GM19463 (cell line): ENCODE measurements at regions not wholly inside any gene's neighbourhood (a gene's known extent, or its start where the extent isn't known, plus 50 kb on each side); places are given as distances from the start of the nearest gene placed in this dataset.

ENCODE experiments used
- ATAC-seq: cut with Tn5 transposase; IDR thresholded peaks from one replicate; pipeline ENCODE4 v1.9.1; 2021; ENCODE audit warnings: mild to moderate bottlenecking, moderate library complexity; ENCODE audit not compliant: unreplicated experiment

DNA sequence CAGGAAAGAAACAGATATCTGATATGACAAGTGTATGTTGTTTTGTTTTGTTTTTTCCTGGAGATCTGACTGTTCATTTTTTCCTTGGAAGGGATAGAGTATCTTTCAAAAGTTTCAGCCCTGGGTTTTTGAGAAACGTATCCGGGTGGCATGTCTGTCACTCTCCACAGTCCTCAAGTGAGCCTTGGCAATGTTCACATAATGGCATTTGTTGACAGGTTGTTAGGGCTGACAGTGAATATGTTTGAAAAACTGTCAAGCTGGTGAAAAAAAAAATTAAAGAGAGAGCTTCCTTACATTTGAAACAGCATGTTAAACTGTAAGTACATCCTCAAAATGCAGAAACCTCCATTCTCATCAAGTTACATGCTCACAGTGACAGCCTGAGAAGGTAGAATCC lies 113.0 kb upstream of the DYNLRB2 start:
- no peak for ATAC-seq

DNA sequence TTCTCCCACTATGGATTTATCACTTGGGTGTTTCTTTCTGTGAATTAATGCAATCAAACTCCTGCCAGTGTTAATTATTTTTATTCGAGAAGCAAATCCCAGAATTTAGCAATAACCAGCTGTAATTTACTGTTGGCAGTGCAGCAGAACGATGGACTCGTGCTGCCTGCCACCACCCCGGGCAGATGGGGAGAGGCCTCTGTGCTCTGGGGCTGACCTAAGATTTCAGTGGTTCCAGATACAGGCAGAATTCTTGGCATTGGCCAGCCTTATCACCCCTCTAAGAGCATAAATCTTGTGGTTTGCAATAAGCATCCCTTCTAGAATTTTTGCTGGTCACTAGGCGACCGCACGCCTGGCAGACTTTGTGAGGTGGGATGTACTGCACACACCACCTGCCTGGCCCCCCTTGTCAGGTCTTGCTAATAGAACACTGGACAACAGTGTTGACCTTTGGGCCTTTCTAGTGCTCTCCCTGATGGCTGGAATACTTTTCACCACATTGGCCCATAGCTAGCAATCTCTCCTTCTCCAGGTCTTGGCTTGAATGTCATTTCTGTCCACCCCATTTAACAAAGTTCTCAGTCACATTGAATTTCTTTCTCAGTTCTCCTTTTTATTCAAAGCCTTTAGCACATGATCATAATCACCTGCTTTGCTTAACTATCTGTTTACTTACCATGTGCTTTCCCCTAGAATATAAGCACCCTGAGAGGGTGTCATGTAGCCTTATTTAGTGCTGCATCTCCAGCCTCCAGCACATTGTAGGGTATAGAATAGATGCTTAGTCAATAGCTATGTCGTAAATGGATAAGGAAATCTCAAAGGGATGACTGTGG lies 122.1 kb upstream of the DYNLRB2 start:
- no peak for ATAC-seq

- no peak for ATAC-seq
Observed at GRCh38 chr16:80417706-80418271, 123.0 kb upstream of the DYNLRB2 start.

DNA sequence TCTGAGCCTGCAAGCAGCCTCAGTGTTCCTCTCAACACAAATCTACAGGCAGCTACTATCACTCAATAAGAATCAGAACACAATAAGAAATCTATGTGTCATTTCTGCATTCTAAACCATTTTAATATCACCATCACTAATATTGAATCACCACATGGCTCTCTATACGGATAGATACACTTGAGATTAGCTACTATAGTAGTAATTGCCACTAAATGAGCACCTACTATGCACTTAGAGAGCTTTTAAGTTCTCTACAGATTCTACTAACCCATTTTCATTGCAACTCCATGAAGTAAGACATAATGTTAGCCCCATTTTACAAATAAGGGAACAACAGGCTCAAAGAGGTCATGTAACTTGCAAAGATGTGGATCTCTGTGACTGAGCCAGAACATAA lies 132.8 kb upstream of the DYNLRB2 start:
- no peak for ATAC-seq

DNA sequence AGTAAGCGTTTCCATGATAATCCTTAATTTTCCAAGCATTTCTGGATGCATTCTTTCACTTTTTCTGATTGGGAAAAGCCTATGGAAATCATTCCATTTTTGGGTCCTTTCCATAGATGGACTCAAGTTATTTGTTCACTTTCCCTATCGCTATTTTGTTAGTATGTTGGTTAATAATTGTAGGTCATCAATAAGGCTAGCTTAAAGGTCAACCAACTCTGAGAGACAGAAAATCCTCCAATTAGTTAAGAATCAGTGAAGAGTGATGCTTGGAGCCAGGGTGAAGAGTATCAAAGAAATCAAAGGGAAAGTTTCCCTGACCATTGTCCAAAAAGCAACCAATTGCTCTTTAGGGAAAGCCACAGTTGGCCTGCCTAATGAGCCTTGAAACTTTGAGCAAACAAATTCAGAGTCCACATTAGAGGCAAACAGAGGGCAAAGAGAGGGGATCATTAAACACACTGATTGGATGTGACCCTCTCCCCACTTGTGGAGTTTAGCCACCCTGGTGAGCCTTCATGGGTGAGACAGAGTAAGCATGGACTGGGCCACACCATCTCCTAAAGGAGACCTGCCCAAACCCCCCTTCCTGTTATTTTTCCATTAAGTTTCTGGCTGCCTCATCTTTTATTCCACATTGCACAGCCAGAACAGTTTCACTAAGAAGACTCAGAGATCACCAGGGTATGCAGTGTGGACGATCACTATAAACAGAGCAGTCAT lies 133.4 kb upstream of the DYNLRB2 start:
- ATAC-seq, result no peak

GRCh38 chr16:80404847-80405246 lies 135.9 kb upstream of the DYNLRB2 start:
- ATAC-seq, result no peak

- no peak for ATAC-seq
Observed at GRCh38 chr16:80403894-80404293, 136.9 kb upstream of the DYNLRB2 start.

- no peak for ATAC-seq
Observed at GRCh38 chr16:80390871-80391489, 149.8 kb upstream of the DYNLRB2 start.

DNA sequence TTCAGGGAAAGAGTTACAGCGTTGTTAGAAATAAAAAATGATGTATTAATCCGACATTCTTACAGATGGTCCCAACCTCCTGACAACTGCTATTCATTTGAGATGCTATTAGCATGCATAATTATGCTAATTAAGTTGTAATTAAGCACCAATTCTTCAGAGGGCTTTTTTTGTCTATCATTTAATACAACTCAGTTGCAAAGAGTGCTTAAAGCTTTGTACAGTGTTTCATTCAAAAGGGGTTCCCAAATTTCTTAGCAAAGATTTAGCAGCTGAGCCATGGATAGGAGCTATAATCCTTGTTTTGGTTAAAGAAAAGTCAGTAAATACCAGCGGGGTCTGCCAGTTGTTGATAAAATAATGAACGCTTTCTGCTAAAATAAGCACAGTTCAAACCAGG lies 150.7 kb upstream of the DYNLRB2 start:
- ATAC-seq, result no peak

- no peak for ATAC-seq
Observed at GRCh38 chr16:80389338-80389737, 151.5 kb upstream of the DYNLRB2 start.

GRCh38 chr16:80387318-80387921 lies 153.4 kb upstream of the DYNLRB2 start:
- no peak for ATAC-seq

GRCh38 chr16:80384862-80385261 lies 155.9 kb upstream of the DYNLRB2 start:
- no peak for ATAC-seq

- no peak for ATAC-seq
Observed at GRCh38 chr16:80380514-80380913, 160.3 kb upstream of the DYNLRB2 start.

GRCh38 chr16:80377096-80377956 lies 163.5 kb upstream of the DYNLRB2 start:
- ATAC-seq, result no peak

DNA sequence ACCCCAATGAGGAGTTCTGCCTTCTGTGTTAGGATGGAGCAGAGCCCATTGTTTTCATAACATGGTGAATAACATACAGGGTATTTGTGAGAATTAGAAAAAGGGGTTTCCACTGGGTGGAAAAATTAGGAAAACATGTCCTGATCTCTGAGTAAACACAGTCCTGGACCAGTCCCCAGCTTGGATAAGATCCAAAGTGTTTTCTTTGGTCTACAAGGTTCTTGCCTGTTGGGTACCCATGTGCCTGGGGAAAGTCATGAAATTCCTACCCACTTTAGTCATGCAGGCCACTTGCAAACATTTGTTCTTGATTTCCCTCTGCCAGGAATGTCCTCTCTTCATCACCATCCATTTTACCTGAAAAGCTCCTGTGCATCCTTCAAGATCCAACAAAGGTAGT lies 164.8 kb upstream of the DYNLRB2 start:
- no peak for ATAC-seq

- no peak for ATAC-seq
Observed at GRCh38 chr16:80375513-80375912, 165.3 kb upstream of the DYNLRB2 start.

GRCh38 chr16:80372341-80372740 lies 168.5 kb upstream of the DYNLRB2 start:
- no peak for ATAC-seq

DNA sequence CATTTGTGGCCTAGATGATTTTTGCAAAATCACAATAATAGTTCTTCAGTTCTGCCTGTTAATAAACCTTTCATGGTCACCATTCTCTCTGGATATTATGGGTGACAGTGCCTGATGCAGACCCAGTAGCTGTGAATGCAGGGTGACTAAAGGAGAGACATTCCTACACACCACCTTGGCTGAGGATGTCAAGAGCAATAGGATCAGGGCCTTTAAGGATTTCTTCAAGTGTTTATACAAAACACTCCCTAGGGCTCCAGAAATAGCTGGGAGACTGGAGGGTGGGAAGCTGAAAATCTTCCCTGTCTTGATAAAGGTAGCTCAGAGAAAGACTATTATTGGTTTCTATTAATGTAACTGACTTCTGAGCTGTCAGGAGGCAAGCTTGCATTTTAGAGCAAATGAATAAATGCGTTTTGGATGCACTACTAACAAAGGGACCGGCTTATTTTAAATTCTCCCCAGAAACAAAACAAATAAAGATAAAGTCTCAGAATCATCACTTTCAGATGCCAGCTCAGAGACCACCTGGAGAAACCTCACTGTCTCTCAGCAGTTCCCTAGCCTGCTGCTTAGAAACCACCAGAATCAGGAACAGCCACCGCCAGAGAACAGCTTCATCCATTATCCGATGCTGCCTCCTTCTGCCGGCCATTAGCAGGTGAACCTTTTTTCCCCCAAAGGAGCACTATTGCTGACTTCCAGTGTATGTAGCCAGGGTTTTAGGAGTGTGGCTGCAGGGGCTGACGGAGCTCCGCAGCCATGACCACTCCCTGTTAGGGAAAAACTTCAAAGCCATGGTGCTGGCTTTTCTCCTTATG lies 171.4 kb upstream of the DYNLRB2 start:
- no peak for ATAC-seq

- no peak for ATAC-seq
Observed at GRCh38 chr16:80367037-80367658, 173.6 kb upstream of the DYNLRB2 start.
